ENCODE measurements at regions not wholly inside any gene's neighbourhood (a gene's known extent, or its start where the extent isn't known, plus 50 kb on each side); places are given as distances from the start of the nearest gene placed in this dataset.

- no peak for TF ChIP-seq CTCF (IDR thresholded peaks at IDR 0.05; ENCODE audit: poor library complexity, severe bottlenecking)
- no peak for TF ChIP-seq EZH2 (IDR thresholded peaks at IDR 0.05; ENCODE audit: borderline replicate concordance, insufficient read depth, low read length, poor library complexity, severe bottlenecking)
- no peak for TF ChIP-seq SMC3 (conservative IDR thresholded peaks at IDR 0.05; ENCODE audit: poor library complexity)
- no peak for TF ChIP-seq RAD21 (conservative IDR thresholded peaks at IDR 0.05)
- no peak for TF ChIP-seq POLR2AphosphoS5 (IDR thresholded peaks at IDR 0.05)
- TF ChIP-seq EP300 (conservative IDR thresholded peaks at IDR 0.05; ENCODE audit: poor library complexity, severe bottlenecking): no peak
- TF ChIP-seq REST (IDR thresholded peaks at IDR 0.05; ENCODE audit: borderline replicate concordance): no peak
- no peak for TF ChIP-seq TAF1 (IDR thresholded peaks at IDR 0.05; ENCODE audit: low read depth)
- TF ChIP-seq MXI1 (conservative IDR thresholded peaks at IDR 0.05; ENCODE audit: poor library complexity, severe bottlenecking): no peak
These were observed 92.8 kb downstream of the SEC16B start for GRCh38 chr1:177877086-177877485.
